ENCODE measurements at regions not wholly inside any gene's neighbourhood (a gene's known extent, or its start where the extent isn't known, plus 50 kb on each side); places are given as distances from the start of the nearest gene placed in this dataset.

GRCh38 chr13:44826591-44827350 lies 162.5 kb downstream of the NUFIP1 start:
- TF ChIP-seq POLR2AphosphoS5 (IDR thresholded peaks at IDR 0.05; ENCODE audit: low read depth, low read length): no peak
- TF ChIP-seq POLR2A (IDR thresholded peaks at IDR 0.05; ENCODE audit: control extremely low read depth in 1 of 2, low read depth in 2 of 2, low read length in 2 of 2): no peak
- no peak for TF ChIP-seq CTCF (IDR thresholded peaks at IDR 0.05; ENCODE audit: control extremely low read depth in 1 of 3, insufficient read depth in 1 of 3, low read depth in 1 of 3, low read length in 3 of 3)
- TF ChIP-seq EZH2 (IDR thresholded peaks at IDR 0.05; ENCODE audit: low read depth, low read length, severe bottlenecking): no peak
- no peak for TF ChIP-seq MAX (IDR thresholded peaks at IDR 0.05)
